Prostate gland (tissue), 2 donors: ENCODE measurements at regions not wholly inside any gene's neighbourhood (a gene's known extent, or its start where the extent isn't known, plus 50 kb on each side); places are given as distances from the start of the nearest gene placed in this dataset.

Experiments
- DNase-seq: peaks from one replicate; pipeline ENCODE4 v3.0.0-alpha.2; 2019; ENCODE audit warnings: low spot score
- H3K27ac ChIP-seq, 2 donors: fragments of 200-600 bp; sonication (generic); 2 replicates each; pipeline ENCODE4 v1.5.1; 2017 to 2019
- H3K27me3 ChIP-seq: fragments of 200-600 bp; sonication (generic); replicated peaks from 2 replicates; pipeline ENCODE4 v1.5.1; 2019; ENCODE audit not compliant: insufficient read depth
- H3K36me3 ChIP-seq, 2 donors: fragments of 200-600 bp; sonication (generic); 1 replicate in 1 of 2; 2 replicates in 1 of 2; pipeline versions ENCODE4 v1.5.1 to v1.8.1; 2017 to 2019
- H3K4me1 ChIP-seq: fragments of 200-600 bp; sonication (generic); replicated peaks from 2 replicates; pipeline ENCODE4 v1.5.1; 2019
- H3K4me3 ChIP-seq, 2 donors: fragments of 200-600 bp; sonication (generic); 2 replicates each; pipeline ENCODE4 v1.5.1; 2017 to 2019
- H3K9me3 ChIP-seq: fragments of 200-600 bp; sonication (generic); 2 replicates; pipeline ENCODE4 v1.5.1; 2017
- POLR2A ChIP-seq: fragments of 450-650 bp; IDR thresholded peaks from one replicate; pipeline ENCODE4 v1.6.1; 2016; ENCODE audit warnings: antibody characterized with exemption, mild to moderate bottlenecking
- POLR2AphosphoS5 ChIP-seq: sonication (generic); formaldehyde crosslinking; IDR thresholded peaks from one replicate; pipeline ENCODE4 v1.6.1; 2017; ENCODE audit warnings: antibody characterized with exemption
- WGBS: methylation state at CpG from one replicate; pipeline ENCODE4 v1.1.5; 2018; 5-methylcytosine and 5-hydroxymethylcytosine counted together
- intact Hi-C: fragments of 100-400 bp; cut with DNase I; formaldehyde crosslinking; loops from one replicate; pipeline ENCODE4 v1.14.2; 2022
- TF ChIP-seq, protein P1 (sequence below), 4 experiments: fragments of 200-600 bp in 2 of 4; fragments of 450-650 bp in 2 of 4; sonication (generic) in 2 of 4; IDR thresholded peaks; 1 replicate in 3 of 4; 2 replicates in 1 of 4; pipeline ENCODE4 v1.5.1; 2016 to 2019; ENCODE audit warnings: antibody characterized with exemption in 4 of 4, mild to moderate bottlenecking in 2 of 4, moderate library complexity in 2 of 4

DNA sequence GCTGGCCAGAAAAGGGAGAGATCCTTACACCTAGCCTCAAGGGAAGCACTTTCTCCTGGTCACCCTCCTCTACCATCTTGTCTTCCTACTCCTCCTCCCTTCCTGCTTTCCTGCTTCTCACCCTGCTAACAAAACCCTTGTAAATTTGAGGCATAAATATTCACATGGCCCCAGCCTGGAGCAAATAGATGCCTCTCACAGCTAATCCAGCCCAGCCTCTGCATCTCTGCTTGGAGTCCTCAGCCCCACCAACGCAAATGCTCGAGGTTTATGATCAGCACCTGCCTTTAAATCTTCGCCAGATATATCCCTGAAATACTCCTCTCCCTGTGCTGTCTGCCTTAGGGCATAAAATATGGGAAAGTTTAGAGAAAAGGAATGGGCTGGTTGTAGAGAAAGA, 205.2 kb upstream of the CDH5 start:
- no peak for DNase-seq
- no peaks in the 10 kb centered on the region for H3K36me3 ChIP-seq
- H3K27ac ChIP-seq, result no peak overlapping the region
- no peaks in the 10 kb centered on the region for H3K9me3 ChIP-seq
- TF ChIP-seq, protein P1, sequence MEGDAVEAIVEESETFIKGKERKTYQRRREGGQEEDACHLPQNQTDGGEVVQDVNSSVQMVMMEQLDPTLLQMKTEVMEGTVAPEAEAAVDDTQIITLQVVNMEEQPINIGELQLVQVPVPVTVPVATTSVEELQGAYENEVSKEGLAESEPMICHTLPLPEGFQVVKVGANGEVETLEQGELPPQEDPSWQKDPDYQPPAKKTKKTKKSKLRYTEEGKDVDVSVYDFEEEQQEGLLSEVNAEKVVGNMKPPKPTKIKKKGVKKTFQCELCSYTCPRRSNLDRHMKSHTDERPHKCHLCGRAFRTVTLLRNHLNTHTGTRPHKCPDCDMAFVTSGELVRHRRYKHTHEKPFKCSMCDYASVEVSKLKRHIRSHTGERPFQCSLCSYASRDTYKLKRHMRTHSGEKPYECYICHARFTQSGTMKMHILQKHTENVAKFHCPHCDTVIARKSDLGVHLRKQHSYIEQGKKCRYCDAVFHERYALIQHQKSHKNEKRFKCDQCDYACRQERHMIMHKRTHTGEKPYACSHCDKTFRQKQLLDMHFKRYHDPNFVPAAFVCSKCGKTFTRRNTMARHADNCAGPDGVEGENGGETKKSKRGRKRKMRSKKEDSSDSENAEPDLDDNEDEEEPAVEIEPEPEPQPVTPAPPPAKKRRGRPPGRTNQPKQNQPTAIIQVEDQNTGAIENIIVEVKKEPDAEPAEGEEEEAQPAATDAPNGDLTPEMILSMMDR (IDR thresholded peaks at IDR 0.05), result no peak
- TF ChIP-seq POLR2AphosphoS5, result no peak
- TF ChIP-seq POLR2A, result no peak
- intact Hi-C loops, result no loop called here
- H3K27me3 ChIP-seq, result no peaks in the 10 kb centered on the region
- H3K4me3 ChIP-seq, result no peak overlapping the region
- no peaks in the 10 kb centered on the region for H3K4me1 ChIP-seq
- WGBS, result 54% methylated on average over 3 of the region's 3 CpGs

DNA sequence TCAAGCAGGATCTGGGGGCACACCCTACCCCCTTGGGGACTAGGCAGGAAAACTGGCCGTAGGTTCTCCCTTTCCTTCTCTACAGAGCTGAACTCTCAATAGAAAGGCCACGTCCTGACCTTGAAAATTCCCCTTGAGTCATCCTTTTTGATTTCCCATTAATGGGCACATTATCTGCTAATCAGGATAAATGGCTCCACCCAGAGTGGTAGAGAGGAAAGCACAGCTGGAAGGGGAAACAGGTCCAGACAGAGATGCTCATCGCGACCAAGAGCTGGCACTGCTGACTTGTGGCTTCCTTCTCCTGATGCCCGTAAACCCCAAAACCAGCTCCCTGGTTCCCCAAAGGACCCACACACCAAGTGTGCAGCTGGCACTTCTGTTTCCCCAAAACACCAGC, 206.5 kb upstream of the CDH5 start:
- H3K36me3 ChIP-seq, result no peaks in the 10 kb centered on the region
- H3K27me3 ChIP-seq, result no peaks in the 10 kb centered on the region
- no peak overlapping the region for H3K4me3 ChIP-seq
- no peak overlapping the region for H3K27ac ChIP-seq
- intact Hi-C loops, result no loop called here
- no peaks in the 10 kb centered on the region for H3K4me1 ChIP-seq
- WGBS, result 75% methylated on average over 5 of the region's 5 CpGs
- no peak for DNase-seq
- H3K9me3 ChIP-seq, result no peaks in the 10 kb centered on the region
- TF ChIP-seq POLR2A, result no peak
- no peak for TF ChIP-seq POLR2AphosphoS5
- TF ChIP-seq, protein P1 (IDR thresholded peaks at IDR 0.05), result no peak

- TF ChIP-seq POLR2AphosphoS5 (no peak), POLR2A (no peak)
- TF ChIP-seq, protein P1 (IDR thresholded peaks at IDR 0.05), result no peak
- Histone ChIP-seq H3K4me3 (no peak overlapping the region), H3K36me3 (no peaks in the 10 kb centered on the region), H3K9me3 (no peaks in the 10 kb centered on the region), H3K27me3 (no peaks in the 10 kb centered on the region), H3K4me1 (no peaks in the 10 kb centered on the region), H3K27ac (no peak overlapping the region)
- WGBS, result 95% methylated on average over 4 of the region's 4 CpGs
- intact Hi-C loops, result no loop called here
- DNase-seq, result no peak
Observed at GRCh38 chr16:66156538-66156937, 210.0 kb upstream of the CDH5 start.

DNA sequence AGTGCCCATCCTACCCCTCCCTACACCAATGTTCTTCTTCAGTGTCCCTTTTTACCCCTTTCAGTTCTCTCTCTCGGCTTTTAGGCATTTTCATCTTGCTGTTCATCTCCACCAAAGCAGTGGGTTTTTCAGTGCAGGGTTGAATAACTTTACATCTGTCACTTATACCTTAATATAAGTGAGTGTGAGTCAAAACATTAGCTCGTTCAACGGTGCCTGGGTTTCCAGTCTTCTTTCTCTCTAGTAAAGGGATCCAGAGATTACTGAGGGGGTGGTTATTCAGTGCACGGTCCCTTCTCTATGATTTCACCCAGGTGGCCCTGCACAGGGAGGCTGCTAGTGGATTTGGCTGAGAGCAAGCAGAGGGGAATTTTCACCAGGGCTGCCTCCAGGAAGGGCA, 210.6 kb upstream of the CDH5 start:
- DNase-seq, result no peak
- WGBS, result 73% methylated on average over 4 of the region's 4 CpGs
- intact Hi-C loops, result no loop called here
- Histone ChIP-seq H3K36me3 (no peaks in the 10 kb centered on the region), H3K9me3 (no peaks in the 10 kb centered on the region), H3K27me3 (no peaks in the 10 kb centered on the region), H3K27ac (no peak overlapping the region), H3K4me1 (no peaks in the 10 kb centered on the region), H3K4me3 (no peak overlapping the region)
- TF ChIP-seq, protein P1 (IDR thresholded peaks at IDR 0.05), result no peak

GRCh38 chr16:66154801-66155200, 211.7 kb upstream of the CDH5 start:
- WGBS, result 88% methylated on average over 8 of the region's 8 CpGs
- H3K9me3 ChIP-seq, result no peaks in the 10 kb centered on the region
- H3K27me3 ChIP-seq, result no peaks in the 10 kb centered on the region
- no peak overlapping the region for H3K27ac ChIP-seq
- intact Hi-C loops, result no loop called here
- DNase-seq, result no peak
- TF ChIP-seq, protein P1 (IDR thresholded peaks at IDR 0.05), result no peak
- no peak for TF ChIP-seq POLR2A
- TF ChIP-seq POLR2AphosphoS5, result no peak
- H3K4me3 ChIP-seq, result no peak overlapping the region
- H3K4me1 ChIP-seq, result no peaks in the 10 kb centered on the region
- no peaks in the 10 kb centered on the region for H3K36me3 ChIP-seq
